Liver (tissue), 8 donors: ENCODE measurements at regions not wholly inside any gene's neighbourhood (a gene's known extent, or its start where the extent isn't known, plus 50 kb on each side); places are given as distances from the start of the nearest gene placed in this dataset.

ENCODE experiments used
- DNase-seq: peaks from one replicate; pipeline ENCODE4 v3.0.0-alpha.2; 2017; ENCODE audit warnings: low spot score
- H3K27ac ChIP-seq, 2 donors: one replicate each; pipeline ENCODE4 v1.7.0; 2013; ENCODE audit warnings: inconsistent platforms in 2 of 2, low read length in 2 of 2, control low read depth in 1 of 2, low read depth in 1 of 2, mild to moderate bottlenecking in 1 of 2
- H3K27me3 ChIP-seq, 4 donors: one replicate each; pipeline versions ENCODE4 v1.6.1 to v1.7.0; 2013; ENCODE audit warnings: low read length in 3 of 4, inconsistent platforms in 1 of 4, mild to moderate bottlenecking in 1 of 4, moderate library complexity in 1 of 4; ENCODE audit not compliant: control insufficient read depth in 4 of 4, insufficient read depth in 4 of 4
- H3K36me3 ChIP-seq, 4 donors: one replicate each; pipeline versions ENCODE4 v1.6.1 to v1.7.0; 2013; ENCODE audit warnings: low read length in 3 of 4, mild to moderate bottlenecking in 3 of 4, low read depth in 1 of 4, moderate library complexity in 1 of 4; ENCODE audit not compliant: control insufficient read depth in 4 of 4, insufficient read depth in 3 of 4
- H3K4me1 ChIP-seq, 4 donors: one replicate each; pipeline versions ENCODE4 v1.6.1 to v1.7.0; 2013; ENCODE audit warnings: low read length in 3 of 4, mild to moderate bottlenecking in 3 of 4, moderate library complexity in 1 of 4; ENCODE audit not compliant: control insufficient read depth in 4 of 4, insufficient read depth in 4 of 4
- H3K4me3 ChIP-seq, 3 donors: one replicate each; pipeline versions ENCODE4 v1.6.1 to v1.7.0; 2013; ENCODE audit warnings: low read length in 3 of 3, control low read depth in 1 of 3, low read depth in 1 of 3, mild to moderate bottlenecking in 1 of 3
- H3K9ac ChIP-seq, 2 donors: one replicate each; pipeline ENCODE4 v1.7.0; 2013; ENCODE audit warnings: low read length in 2 of 2, mild to moderate bottlenecking in 2 of 2, moderate library complexity in 2 of 2, control low read depth in 1 of 2, low read depth in 1 of 2
- H3K9me3 ChIP-seq, 4 donors: one replicate each; pipeline versions ENCODE4 v1.6.1 to v1.7.0; 2013; ENCODE audit warnings: low read length in 3 of 4; ENCODE audit not compliant: control insufficient read depth in 4 of 4
- ATF3 ChIP-seq: IDR thresholded peaks from 2 replicates; pipeline ENCODE4 v1.6.1; 2016; ENCODE audit warnings: antibody characterized with exemption
- CTCF ChIP-seq: fragments of 150-350 bp; IDR thresholded peaks from 2 replicates; pipeline ENCODE4 v1.5.1; 2017; ENCODE audit warnings: improper control_type of control experiment, low read depth, low read length; ENCODE audit not compliant: missing input control
- EGR1 ChIP-seq, 2 donors: IDR thresholded peaks; 2 replicates each; pipeline ENCODE4 v1.6.1; 2016 to 2018; ENCODE audit warnings: antibody characterized with exemption in 2 of 2, low read depth in 2 of 2
- FOXA1 ChIP-seq: IDR thresholded peaks from 2 replicates; pipeline ENCODE4 v1.6.1; 2016; ENCODE audit warnings: antibody characterized with exemption
- FOXA2 ChIP-seq: IDR thresholded peaks from 2 replicates; pipeline ENCODE4 v1.6.1; 2016; ENCODE audit warnings: antibody characterized with exemption
- GABPA ChIP-seq, 2 donors: IDR thresholded peaks in 1 of 2; conservative IDR thresholded peaks in 1 of 2; 2 replicates each; pipeline ENCODE4 v1.6.1; 2016; ENCODE audit warnings: antibody characterized with exemption in 2 of 2, mild to moderate bottlenecking in 1 of 2, moderate library complexity in 1 of 2
- HNF4A ChIP-seq, 2 donors: conservative IDR thresholded peaks; 2 replicates each; pipeline ENCODE4 v1.6.1; 2016; ENCODE audit warnings: antibody characterized with exemption in 2 of 2, mild to moderate bottlenecking in 2 of 2
- HNF4G ChIP-seq: IDR thresholded peaks from 2 replicates; pipeline ENCODE4 v1.6.1; 2016; ENCODE audit warnings: antibody characterized with exemption
- JUND ChIP-seq, 2 donors: IDR thresholded peaks; 2 replicates each; pipeline ENCODE4 v1.6.1; 2016; ENCODE audit warnings: antibody characterized with exemption in 2 of 2
- NR2F2 ChIP-seq: IDR thresholded peaks from 2 replicates; pipeline ENCODE4 v1.6.1; 2016; ENCODE audit warnings: antibody characterized with exemption
- REST ChIP-seq: IDR thresholded peaks from 2 replicates; pipeline ENCODE4 v1.6.1; 2016; ENCODE audit warnings: antibody characterized with exemption, mild to moderate bottlenecking
- RXRA ChIP-seq, 2 donors: IDR thresholded peaks; 2 replicates each; pipeline ENCODE4 v1.6.1; 2017 to 2018; ENCODE audit warnings: antibody characterized with exemption in 2 of 2, mild to moderate bottlenecking in 1 of 2
- SP1 ChIP-seq: IDR thresholded peaks from 2 replicates; pipeline ENCODE4 v1.6.1; 2018; ENCODE audit warnings: antibody characterized with exemption, mild to moderate bottlenecking
- ZBTB33 ChIP-seq: IDR thresholded peaks from 2 replicates; pipeline ENCODE4 v1.6.1; 2016; ENCODE audit warnings: antibody characterized with exemption
- WGBS: extraction: QIAGEN DNeasy Blood & Tissue Kit; methylation state at CpG from one replicate; pipeline ENCODE4 v1.1.7; 2013; 5-methylcytosine and 5-hydroxymethylcytosine counted together
- donor health status: healthy.
- donor health status: healthy.
- donor health status: healthy.
- donor health status: healthy.
- donor health status: healthy.

- TF ChIP-seq REST (no peak), CTCF (no peak)
Observed at GRCh38 chr5:111933086-111933485, 176.1 kb upstream of the NREP start (continued).

GRCh38 chr5:111932628-111933027, 175.6 kb upstream of the NREP start:
- Histone ChIP-seq H3K27me3 (no peaks in the 10 kb centered on the region), H3K36me3 (no peaks in the 10 kb centered on the region), H3K4me1 (no peaks in the 10 kb centered on the region), H3K4me3 (no peak overlapping the region), H3K27ac (no peak overlapping the region), H3K9me3 (peaks cover 0 to 3% (median 0%) of the 10 kb centered on the region in 4 donors), H3K9ac (no peak overlapping the region)
- WGBS, result 84% methylated on average over 5 of the region's 5 CpGs
- no peak for TF ChIP-seq FOXA1
- TF ChIP-seq SP1, result no peak
- no peak for TF ChIP-seq ATF3
- no peak for TF ChIP-seq GABPA (IDR thresholded peaks at IDR 0.05 in 1 of 2, conservative IDR thresholded peaks at IDR 0.05 in 1 of 2)
- TF ChIP-seq NR2F2, result no peak
- TF ChIP-seq ZBTB33, result no peak
- TF ChIP-seq FOXA2, result no peak
- no peak for TF ChIP-seq JUND (IDR thresholded peaks at IDR 0.05)
- no peak for TF ChIP-seq RXRA (IDR thresholded peaks at IDR 0.05)
- no peak for TF ChIP-seq HNF4G
- no peak for TF ChIP-seq EGR1 (IDR thresholded peaks at IDR 0.05; ENCODE audit: low read depth in 2 of 2)
- TF ChIP-seq REST, result no peak
- TF ChIP-seq HNF4A (conservative IDR thresholded peaks at IDR 0.05), result no peak
- DNase-seq, result no peak
